Germinal center (tissue), 1 donor: ENCODE measurements at regions not wholly inside any gene's neighbourhood (a gene's known extent, or its start where the extent isn't known, plus 50 kb on each side); places are given as distances from the start of the nearest gene placed in this dataset.

Experiments
- DNase-seq: peaks from one replicate; pipeline ENCODE4 v3.0.0; 2012; ENCODE audit warnings: mixed read lengths, low spot score

DNA sequence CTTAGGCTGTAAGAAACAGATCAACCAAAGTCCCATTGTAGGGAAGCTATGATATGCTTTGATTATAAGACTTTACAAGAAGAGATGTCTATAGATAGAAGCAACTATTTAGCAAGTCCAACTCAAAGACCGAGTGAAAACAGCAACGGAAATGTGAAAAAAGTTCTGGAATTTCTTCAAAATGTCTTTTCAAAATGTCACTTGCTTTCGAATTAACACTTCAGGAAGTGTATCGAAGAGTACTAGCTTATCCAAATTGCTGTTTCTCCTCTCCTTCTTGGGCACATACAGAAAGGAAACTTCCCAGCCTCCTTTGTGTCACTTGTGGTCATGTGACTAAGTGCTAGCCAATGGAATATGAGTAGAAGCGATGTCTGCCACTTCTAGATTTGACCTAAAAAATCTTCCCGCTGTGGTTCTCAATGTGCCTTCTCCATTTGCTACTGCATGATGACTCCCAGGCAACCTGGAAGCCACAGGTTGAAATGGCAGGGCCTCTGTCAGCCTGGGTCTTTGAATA lies 89.9 kb downstream of the TSEN15 start:
- DNase-seq, result no peak

DNA sequence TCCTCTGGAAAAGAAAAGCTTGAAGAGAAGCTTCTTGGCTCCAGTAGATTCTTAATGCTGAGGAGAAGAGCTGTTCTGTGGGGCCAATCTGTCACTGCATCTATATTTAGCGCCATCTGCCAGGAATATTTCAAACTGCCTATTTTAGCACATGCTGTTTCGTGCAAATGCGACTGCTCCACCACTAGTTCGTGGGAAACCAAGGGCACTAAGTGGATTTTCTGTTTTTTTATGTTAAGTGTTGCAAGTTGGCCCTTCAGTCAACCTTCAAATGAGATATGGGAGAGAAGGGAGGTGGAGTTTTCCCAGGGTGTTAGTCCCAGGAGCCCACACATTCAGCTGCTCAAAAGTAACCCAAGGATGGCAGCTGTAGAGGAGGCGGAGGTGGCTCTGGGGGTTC lies 91.9 kb downstream of the TSEN15 start:
- DNase-seq, result no peak

DNA sequence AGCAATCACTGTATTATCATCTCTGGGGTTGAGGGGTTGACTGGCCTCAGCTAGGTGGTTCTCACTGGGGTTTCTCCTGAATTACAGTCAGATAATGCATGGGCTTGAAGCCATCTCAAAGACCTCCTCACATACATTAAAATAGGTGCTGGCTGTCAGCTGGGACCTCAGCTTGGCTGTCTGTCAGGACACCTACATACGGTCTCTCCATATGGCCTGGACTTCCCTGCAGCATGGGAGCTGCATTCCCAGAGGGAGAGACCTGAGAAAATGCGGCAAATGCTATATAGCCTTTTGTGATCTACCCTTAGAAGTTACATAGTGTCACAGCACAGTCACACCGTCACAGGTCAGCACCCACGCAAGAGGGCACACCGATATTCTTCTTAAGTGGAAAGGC lies 93.6 kb downstream of the TSEN15 start:
- DNase-seq, result no peak

DNA sequence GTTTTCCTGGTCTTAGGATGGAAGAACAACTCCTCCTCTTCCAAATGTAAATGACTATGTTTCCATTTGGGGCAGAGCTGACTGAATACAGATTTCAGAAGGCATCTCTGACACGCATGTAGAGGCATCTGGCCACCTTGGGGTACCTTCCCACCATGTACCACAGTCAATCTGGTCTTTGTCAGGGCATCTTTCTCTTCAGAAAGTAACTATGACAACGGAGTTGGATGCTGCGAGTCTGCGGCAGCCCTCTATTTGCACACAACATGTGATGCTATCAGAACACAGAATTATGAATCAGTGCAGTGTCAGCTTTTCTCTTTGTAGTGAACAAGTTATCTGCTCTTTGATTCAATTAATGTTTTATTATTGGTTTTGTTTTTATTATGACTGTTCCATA lies 94.7 kb downstream of the TSEN15 start:
- no peak for DNase-seq

DNA sequence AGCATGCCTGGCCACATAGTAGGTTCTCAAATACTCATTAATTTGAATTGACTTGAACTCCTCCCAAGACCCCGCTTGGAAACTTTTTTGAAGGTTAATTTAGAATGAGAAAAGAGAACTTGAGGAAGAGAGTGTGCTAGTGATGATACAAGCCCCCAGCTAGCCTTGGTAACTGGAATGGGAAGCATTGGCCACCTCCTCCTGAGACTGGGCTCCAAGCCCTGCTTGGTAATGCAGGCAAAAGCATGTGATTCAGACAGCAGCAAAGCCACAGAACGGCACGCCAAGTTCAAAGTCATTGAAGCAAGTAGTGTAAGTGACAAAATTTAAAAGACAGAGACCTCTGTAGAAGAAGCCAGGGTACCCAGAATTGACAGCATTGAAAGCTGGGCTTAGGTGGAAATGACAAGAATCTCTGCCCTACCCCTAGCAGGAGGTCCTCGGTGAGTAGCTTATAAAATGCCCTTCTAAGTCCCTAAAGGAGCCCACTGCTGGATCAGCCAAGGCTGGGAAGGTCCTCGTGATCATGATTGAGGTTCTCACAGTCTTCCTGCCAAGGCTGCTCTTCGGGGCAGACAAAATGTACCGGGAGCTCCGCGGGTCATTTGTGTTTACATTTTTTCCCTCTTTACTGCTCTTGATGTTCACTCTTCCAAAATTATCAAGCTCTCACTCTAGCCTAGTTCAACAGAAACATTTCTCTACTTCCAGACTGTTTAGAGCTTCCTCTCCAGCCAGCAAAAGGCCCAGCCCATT lies 99.4 kb downstream of the TSEN15 start:
- no peak for DNase-seq

DNA sequence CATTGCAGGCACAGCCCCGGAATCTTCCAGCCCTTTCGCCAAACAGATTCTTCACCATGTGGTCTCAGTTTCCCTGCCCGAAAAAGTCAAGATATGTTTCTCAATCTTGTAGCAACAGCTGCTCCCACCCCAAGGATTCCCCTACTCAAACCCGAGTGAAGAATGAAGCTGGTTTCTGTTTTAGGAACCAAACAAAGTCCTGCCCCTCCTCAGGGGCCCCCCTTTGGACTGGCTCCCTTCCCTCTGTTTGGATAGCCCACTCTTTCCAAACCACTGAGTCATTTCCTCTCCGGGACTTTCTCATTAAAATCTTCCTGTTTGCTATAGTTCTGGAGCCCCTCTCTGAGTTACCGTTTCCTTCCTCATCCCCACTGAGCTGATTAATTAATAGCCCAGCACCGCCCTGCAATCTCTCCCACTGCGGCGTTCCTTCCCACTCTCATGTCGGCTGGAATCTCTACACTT lies 100.9 kb downstream of the TSEN15 start:
- no peak for DNase-seq

DNA sequence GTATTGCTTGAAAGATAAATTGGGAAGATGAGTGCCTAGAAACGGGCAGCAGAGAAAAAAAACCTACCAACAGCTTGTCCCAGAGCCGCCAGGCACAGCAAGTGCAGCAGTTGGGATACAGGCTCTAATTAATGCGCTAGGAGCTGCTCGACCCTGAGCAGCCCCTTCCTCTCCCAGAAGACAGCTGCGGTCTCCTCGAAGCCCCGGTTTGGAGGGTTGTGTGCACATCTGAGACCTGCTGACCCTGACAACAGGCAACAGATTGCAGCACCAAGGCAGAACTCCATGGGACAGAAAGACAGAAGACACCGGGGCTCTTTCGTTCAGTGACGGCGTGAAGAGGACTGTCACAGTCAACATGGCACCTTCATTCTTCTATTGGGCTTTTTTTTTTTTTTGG lies 101.4 kb downstream of the TSEN15 start:
- no peak for DNase-seq

DNA sequence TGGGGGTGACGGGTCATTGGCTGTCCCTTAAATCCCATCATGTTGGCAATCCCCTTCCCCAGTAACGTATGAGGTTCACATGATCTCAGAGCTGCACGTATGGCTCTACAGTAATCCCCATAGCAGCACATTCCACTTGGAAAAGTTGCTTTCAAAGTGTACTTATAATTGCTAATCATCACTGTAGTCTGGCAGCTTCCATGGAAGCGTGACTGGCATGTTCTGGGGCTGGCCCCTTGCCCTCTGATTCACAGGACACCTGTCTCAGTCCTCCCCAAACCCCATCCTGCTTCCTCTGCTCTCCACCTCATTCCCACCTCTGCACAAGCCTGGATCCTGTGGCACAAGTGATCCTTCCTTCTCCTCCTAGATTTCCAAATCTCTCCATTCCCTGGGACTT lies 102.2 kb downstream of the TSEN15 start:
- no peak for DNase-seq

DNA sequence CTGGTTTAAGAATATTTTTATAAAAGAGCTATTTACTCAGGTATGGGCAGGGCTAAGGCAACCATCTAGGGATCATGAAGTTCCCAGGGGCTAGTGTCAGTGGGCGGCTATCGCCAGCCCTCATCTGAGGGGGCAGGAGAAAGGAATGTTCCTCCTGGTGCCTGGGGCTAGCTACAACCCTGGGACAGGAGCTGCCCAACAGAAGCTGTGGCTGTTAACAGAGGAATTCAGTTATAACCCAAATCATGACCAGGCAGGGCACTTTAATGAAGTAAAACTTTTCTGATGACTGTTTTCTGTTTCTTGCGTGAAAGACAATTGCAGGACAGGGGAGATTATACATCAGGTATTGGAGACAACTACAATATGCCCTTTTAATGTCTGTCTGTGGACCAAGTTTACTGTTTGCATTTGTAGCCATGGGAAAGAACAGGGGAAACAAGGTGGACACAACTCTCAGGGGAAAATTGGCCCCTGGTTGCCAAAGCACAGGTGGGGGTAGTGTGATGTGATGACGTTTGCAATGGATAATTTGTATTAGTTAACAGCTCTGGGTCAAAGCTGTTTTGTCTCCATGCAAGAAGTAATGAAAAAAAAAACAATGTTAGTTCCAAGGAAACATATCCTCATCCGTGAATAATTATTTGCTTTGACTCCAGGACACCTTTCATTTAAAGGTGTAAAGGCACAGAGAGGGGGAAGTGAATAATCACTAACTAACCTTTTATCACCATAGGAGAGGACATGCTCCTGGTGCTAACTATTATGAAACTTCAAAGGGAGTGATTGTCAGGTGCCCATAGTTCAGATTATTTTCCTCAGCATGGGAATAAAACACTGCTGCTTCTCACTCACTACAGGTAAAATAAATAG lies 105.2 kb downstream of the TSEN15 start:
- no peak for DNase-seq

DNA sequence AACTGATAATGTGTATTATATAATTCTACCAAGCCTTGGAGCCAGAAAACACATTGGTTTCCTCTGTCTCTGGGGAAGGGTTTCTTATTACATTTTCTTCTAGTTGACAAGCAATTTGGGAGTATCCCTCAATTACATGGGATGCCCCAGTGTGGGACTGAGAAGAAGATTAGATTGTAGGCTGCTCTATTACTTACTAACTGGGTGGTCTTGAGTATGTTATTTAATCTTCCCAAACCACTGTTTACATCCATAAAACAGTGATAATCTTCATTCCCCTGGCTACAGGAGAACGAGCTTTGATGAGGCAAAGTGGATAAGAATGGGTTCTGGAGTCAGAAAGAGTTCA lies 105.8 kb downstream of the TSEN15 start:
- DNase-seq, result no peak

DNA sequence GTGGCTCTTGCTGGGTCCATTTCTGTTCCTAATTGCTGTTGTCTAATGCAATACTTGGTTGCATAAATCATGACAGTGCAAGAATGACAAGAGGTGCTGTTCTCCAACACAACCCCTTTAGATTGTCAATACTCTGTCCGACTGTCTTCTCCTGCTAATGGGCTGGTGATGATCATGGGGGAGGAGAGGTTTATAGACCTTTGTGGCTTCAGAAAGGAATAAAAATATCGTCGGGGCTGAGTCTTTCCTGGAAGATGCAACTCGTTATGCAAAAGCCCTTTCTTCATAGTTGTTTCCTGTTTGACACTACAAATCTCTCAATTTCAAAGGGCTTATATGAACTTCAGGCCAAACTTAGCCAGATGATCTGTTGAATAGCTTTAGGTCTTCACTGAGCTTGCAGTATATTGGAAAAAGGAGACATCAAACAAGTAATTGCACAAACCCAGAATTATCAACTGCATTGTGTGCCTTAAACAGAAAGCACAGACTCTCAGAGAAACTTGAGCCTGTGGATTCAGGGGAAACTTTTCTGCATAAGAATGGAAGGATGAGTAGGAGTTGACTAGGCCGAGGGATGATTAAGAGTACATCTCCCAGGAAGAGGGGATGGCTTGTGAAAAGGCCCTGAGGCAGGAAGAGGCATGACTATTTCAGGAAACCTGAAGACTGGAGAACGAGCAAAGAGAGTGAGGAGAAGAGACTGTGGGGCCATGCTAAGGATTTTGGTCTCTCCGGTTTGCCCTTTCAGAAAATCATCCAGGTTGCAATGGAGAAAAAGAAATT lies 107.6 kb downstream of the TSEN15 start:
- no peak for DNase-seq

DNA sequence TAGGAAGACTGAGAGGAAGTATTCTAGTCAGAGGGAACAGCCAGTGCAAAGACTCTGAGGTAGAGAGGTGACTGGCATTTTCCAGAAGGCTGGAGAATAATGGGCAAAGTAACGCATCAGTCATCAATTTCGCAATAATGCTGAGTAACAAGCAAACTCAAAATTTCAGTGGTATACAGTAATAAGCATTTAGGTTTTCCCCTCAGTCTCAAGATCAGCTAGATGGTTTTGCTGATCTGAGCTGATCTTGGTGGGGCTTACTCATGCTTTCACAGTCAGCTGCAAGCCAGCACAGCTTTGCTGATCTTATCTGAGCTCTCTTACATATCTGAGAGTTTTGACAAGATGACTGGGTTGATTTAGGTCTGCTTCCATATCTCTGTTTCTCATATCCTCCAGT lies 108.7 kb downstream of the TSEN15 start:
- DNase-seq, result no peak

DNA sequence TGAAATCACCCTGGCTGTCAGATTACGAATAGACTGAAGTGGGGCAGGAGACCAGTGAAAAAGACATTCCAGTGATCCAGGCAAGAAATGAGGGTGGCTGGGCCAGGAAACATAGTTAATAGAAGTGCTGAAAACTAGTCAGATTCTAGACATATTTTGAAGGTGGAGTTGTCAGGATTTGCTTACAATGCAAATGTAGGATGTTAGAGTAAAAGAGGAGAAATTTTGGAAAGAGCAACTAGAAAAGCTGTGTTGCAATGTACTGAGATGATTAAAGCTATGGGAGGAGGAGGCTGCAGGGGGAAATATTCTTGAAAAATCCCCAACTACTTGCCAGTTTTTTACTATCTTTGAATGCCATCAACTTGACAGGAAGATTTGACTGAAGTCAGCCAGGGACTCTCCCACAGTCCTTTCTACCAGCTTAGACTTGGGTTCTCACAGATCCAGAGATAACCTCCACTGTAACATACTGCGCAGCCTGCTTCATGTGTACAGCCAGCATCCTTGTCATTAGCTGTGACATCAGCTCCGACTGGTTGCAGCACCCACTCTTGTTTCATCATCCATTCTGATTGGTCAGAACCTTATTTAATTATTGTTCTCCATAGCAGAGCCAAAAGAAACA lies 109.7 kb downstream of the TSEN15 start:
- DNase-seq, result no peak

DNA sequence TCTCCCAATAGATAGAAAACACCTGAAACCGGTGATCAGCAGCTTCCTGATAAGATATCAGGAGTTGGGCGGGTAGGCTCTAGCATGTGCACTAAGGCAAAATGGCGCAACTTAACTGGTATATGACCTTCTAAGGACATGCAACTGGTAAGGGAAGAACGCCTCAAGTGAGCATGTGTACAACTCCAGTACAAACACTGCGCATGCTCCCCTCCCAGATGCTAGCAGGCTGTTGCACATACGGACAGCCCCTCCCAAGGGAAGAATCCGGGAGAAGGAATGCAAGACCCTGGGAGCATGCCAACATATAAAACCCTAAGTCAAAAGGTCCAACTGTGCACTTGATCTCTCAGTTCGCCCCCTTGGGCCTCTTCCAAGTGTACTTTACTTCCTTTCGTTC lies 110.8 kb downstream of the TSEN15 start:
- DNase-seq, result no peak

DNA sequence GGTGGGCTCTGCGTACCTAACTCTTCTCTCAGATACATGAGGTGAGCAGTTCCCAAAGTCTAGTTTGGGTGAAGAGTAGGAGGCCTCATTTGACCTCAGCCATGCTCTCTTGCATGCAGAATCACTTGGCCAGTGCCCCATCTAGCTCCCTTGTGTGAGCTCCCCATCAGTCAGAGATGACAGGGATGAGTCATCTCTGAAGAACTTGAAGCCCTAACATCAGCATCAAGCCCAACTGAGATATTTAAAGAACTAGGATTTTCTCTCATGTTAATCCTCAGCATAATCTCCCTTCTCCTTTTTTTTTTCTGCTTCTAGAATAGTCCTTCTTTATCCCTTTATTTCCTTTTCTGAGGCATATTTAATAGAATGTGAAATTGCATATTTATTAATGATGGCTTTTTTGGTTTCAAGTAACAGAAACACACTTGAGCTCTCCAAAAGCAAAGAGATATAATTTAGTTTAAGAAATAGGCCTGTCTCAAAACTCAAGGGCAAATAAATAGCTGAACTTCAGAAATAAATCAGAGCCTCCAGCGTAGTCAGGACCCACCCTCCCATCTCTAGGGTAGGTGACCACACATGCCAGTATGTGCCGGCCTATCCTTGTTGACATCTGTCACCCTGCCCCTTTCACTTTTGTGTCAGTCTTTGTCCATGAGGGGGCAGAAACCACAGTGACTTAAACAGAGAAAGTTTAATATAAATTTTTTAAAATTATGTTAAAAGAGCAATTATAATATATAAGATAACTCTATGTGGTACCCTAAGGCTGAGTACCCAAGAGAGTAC lies 112.3 kb downstream of the TSEN15 start:
- DNase-seq, result no peak

DNA sequence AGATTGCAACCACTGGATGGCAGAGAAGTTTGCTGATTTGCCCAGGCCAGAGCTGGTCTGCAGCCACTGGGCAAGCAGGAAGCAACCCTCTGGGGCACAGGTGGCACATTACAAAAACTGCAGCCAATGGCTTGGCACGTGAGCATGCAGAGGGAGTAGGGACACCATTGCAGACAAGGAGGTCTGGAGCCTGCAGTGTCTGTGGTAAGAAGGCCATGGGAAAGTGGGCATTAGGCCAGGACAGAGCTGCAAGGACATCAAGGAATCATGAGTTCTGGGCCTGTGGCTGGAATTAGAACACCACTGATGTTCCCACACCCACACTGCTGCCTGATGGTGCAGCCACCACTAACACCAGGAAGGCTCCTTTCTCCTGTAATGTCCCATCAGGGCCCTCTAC lies 113.0 kb downstream of the TSEN15 start:
- no peak for DNase-seq

DNA sequence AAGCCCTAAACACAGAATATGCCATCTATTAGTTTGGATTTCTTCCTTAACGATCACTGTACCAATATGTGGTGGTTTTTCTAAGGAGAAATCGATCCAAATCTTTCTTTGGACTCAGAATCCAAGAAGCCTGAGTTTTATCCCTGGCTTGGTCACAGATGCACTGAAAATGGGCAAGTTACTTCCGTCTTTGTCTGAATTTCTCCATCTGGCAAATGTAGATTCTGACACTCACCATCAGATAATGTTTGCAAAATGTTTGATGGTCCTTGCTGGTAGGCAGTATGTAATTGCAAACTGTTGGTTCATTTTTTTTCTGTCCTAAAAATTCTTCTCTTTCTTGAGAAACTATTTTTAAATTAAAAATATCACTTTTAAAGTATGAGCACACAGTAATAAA lies 115.0 kb downstream of the TSEN15 start:
- no peak for DNase-seq

DNA sequence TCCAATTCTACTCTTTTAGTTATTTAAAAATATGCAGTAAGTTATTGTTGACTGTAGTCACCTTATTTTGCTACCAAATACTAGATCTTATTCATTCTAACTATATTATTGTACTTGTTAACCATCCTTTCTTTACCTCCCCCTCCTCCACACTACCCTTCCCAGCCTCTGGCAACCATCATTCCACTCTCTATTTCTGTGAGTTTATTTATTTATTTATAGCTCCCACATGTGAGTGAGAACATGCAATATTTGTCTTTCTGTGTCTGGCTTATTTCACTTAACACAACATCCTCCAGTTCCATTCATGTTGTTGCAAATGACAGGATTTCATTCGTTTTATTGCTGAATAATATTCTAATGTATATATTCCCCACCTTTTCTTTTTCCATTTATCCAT lies 115.8 kb downstream of the TSEN15 start:
- DNase-seq, result no peak

DNA sequence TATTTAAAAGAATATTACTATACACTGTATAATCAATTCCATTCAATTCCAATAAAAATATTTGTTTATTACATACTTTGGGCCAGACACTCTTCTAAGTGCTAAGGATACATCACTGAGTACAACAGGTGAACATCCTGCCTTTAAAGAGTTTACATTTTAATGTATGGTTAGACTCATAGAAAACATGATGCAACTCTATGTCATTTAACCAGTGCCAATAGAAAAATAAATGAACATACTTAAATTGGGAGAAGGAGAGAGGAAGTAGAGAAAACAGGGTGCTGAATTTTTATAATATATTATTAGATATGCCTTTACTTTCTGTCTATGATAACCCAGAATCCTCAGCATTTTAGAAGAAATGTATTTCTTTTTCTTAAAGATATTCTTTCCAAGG lies 119.2 kb downstream of the TSEN15 start:
- DNase-seq, result no peak

DNA sequence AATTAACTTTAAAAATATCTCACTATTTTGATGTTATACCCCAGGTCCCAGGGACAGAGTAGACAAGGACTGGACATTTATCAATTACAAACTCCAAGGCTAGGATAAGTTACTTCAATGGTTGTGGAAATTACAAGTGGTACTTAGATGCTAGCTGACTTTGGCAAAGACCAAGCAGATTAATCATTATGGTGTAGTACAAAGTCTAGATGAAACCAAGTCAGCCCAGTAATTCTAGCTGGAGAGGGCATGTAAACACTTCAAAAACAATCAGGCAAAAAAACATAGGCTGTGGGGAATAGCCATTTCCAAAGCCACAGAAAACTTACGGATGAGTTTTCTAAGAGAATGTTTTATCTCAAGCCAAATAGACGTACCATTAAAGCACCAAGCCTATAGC lies 124.5 kb downstream of the TSEN15 start:
- DNase-seq, result no peak

DNA sequence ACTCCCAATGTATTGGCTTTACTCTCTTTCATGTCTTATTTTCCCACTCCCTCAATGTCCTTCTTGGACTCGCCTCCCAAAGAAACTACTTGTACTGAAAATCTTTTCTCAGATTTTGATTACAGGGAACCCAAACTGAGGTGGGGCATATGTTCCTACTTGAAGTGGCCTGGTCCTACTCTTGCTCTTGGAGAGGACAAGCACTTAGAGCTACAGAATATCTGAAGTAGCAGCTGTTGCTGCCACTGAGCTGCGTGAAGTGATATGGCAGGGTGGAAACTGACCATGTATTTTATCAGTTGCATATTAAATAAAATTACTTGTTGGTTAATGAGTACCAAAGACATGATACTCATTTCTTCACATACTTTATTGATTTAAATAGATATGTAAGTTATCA lies 129.5 kb downstream of the TSEN15 start:
- DNase-seq, result no peak
